H1 (cell line): ENCODE measurements at regions not wholly inside any gene's neighbourhood (a gene's known extent, or its start where the extent isn't known, plus 50 kb on each side); places are given as distances from the start of the nearest gene placed in this dataset.

Source experiments
- CTCF ChIA-PET: fragments of 300-600 bp; sonication (Branson Sonifier 250); formaldehyde crosslinking; loops from one replicate; lab custom pipeline; 2021; ENCODE audit not compliant: partially characterized antibody; lab: Charles Lee
- POLR2A ChIA-PET: fragments of 300-600 bp; sonication (Branson Sonifier 250); formaldehyde crosslinking; loops from one replicate; lab custom pipeline; 2021; ENCODE audit warnings: inconsistent platforms; ENCODE audit not compliant: partially characterized antibody; lab: Charles Lee
- DNase-seq, 2 experiments: peaks; one replicate each; pipeline versions ENCODE4 v3.0.0 to v3.0.0-alpha.2; 2010 to 2022; ENCODE audit warnings: low spot score in 2 of 2, low read depth in 1 of 2, mixed read lengths in 1 of 2
- FAIRE-seq: peaks from 2 replicates; lab custom pipeline; 2011; peaks lifted over from hg19 to GRCh38; lab: Jason Lieb, UNC
- H2AFZ ChIP-seq: 2 replicates; pipeline ENCODE4 v1.8.1; 2012; ENCODE audit warnings: low read length, inconsistent platforms
- H2AK5ac ChIP-seq: 2 replicates; pipeline ENCODE4 v1.6.1; 2013; ENCODE audit warnings: low read depth, low read length
- H2BK120ac ChIP-seq: replicated peaks from 2 replicates; pipeline ENCODE3; 2013; ENCODE audit warnings: low read depth, low read length, inconsistent platforms
- H2BK12ac ChIP-seq: 2 replicates; pipeline ENCODE4 v1.6.1; 2013; ENCODE audit warnings: low read depth, low read length
- H2BK15ac ChIP-seq: 2 replicates; pipeline ENCODE4 v1.6.1; 2013; ENCODE audit warnings: low read length
- H2BK20ac ChIP-seq: 2 replicates; pipeline ENCODE4 v1.6.1; 2013; ENCODE audit warnings: low read length
- H2BK5ac ChIP-seq: 2 replicates; pipeline ENCODE4 v1.6.1; 2013; ENCODE audit warnings: low read depth, low read length
- H3K14ac ChIP-seq: 2 replicates; pipeline ENCODE4 v1.6.1; 2013; ENCODE audit warnings: inconsistent platforms; ENCODE audit not compliant: insufficient read length
- H3K18ac ChIP-seq: 2 replicates; pipeline ENCODE4 v1.6.1; 2013; ENCODE audit warnings: low read length; ENCODE audit errors: extremely low read depth
- H3K23ac ChIP-seq: 2 replicates; pipeline ENCODE4 v1.6.1; 2013; ENCODE audit warnings: inconsistent platforms; ENCODE audit not compliant: insufficient read length
- H3K23me2 ChIP-seq: 2 replicates; pipeline ENCODE4 v1.6.1; 2013; ENCODE audit warnings: low read depth, low read length
- H3K27ac ChIP-seq: 2 replicates; pipeline ENCODE4 v1.6.1; 2011; ENCODE audit warnings: low read depth, low read length, inconsistent platforms
- H3K27me3 ChIP-seq, 4 experiments: replicated peaks in 1 of 4; 1 replicate in 1 of 4; 2 replicates in 3 of 4; pipeline versions ENCODE4 v1.6.1 to v1.8.1; 2011 to 2013; ENCODE audit warnings: low read length in 3 of 4, mild to moderate bottlenecking in 3 of 4, inconsistent platforms in 2 of 4, mixed read lengths in 2 of 4, moderate library complexity in 1 of 4; ENCODE audit not compliant: control insufficient read depth in 3 of 4, insufficient read depth in 3 of 4; ENCODE audit errors: extremely low read depth in 1 of 4
- H3K36me3 ChIP-seq, 4 experiments: 2 replicates each; pipeline versions ENCODE4 v1.6.1 to v1.8.1; 2011 to 2013; ENCODE audit warnings: mild to moderate bottlenecking in 4 of 4, low read length in 3 of 4, moderate library complexity in 2 of 4, control low read depth in 1 of 4, inconsistent platforms in 1 of 4; ENCODE audit not compliant: insufficient read depth in 4 of 4, control insufficient read depth in 2 of 4
- H3K4ac ChIP-seq: replicated peaks from 2 replicates; pipeline ENCODE3; 2013; ENCODE audit warnings: low read length, low read depth, mixed read lengths, inconsistent platforms; ENCODE audit not compliant: insufficient read length
- H3K4me1 ChIP-seq, 4 experiments: replicated peaks in 1 of 4; 1 replicate in 1 of 4; 2 replicates in 3 of 4; pipeline versions ENCODE4 v1.6.1 to v1.8.1; 2011 to 2013; ENCODE audit warnings: low read length in 3 of 4, inconsistent platforms in 2 of 4, mixed read lengths in 1 of 4; ENCODE audit not compliant: insufficient read depth in 4 of 4, control insufficient read depth in 3 of 4
- H3K4me2 ChIP-seq, 2 experiments: 2 replicates each; pipeline versions ENCODE4 v1.6.1 to v1.8.1; 2011 to 2013; ENCODE audit warnings: low read depth in 2 of 2, low read length in 2 of 2, control low read depth in 1 of 2, inconsistent platforms in 1 of 2, mild to moderate bottlenecking in 1 of 2; ENCODE audit not compliant: insufficient read depth in 1 of 2
- H3K4me3 ChIP-seq, 4 experiments: fragments of 200-600, 300-600 bp in 1 of 4; sonication (generic), shearing (Covaris generic), sonication (Bioruptor Twin) in 1 of 4; 2 replicates each; pipeline versions ENCODE4 v1.5.1 to v1.8.1; 2011 to 2016; ENCODE audit warnings: low read length in 4 of 4, low read depth in 3 of 4, control low read depth in 2 of 4, inconsistent platforms in 2 of 4, mild to moderate bottlenecking in 2 of 4, mixed read lengths in 1 of 4, moderate library complexity in 1 of 4; ENCODE audit not compliant: insufficient read depth in 2 of 4; ENCODE audit errors: extremely low read depth in 1 of 4
- H3K56ac ChIP-seq: replicated peaks from 2 replicates; pipeline ENCODE3; 2013; ENCODE audit warnings: low read depth, mild to moderate bottlenecking, mixed read lengths, low read length, inconsistent platforms; ENCODE audit not compliant: insufficient read length
- H3K79me1 ChIP-seq: 2 replicates; pipeline ENCODE4 v1.6.1; 2013; ENCODE audit warnings: low read depth, low read length, control low read depth
- H3K79me2 ChIP-seq, 2 experiments: 2 replicates each; pipeline versions ENCODE4 v1.6.1 to v1.8.1; 2012 to 2013; ENCODE audit warnings: low read length in 2 of 2, mild to moderate bottlenecking in 2 of 2, inconsistent platforms in 1 of 2; ENCODE audit not compliant: insufficient read depth in 2 of 2, control insufficient read depth in 1 of 2
- H3K9ac ChIP-seq, 4 experiments: replicated peaks in 1 of 4; 1 replicate in 1 of 4; 2 replicates in 3 of 4; pipeline versions ENCODE4 v1.6.1 to v1.8.1; 2011 to 2013; ENCODE audit warnings: low read depth in 3 of 4, low read length in 3 of 4, control low read depth in 2 of 4, mild to moderate bottlenecking in 2 of 4, moderate library complexity in 2 of 4, inconsistent platforms in 1 of 4; ENCODE audit errors: extremely low read depth in 1 of 4
- H3K9me3 ChIP-seq, 2 experiments: 2 replicates each; pipeline versions ENCODE4 v1.6.1 to v1.8.1; 2012 to 2013; ENCODE audit warnings: mild to moderate bottlenecking in 2 of 2, moderate library complexity in 2 of 2, control low read depth in 1 of 2, inconsistent platforms in 1 of 2, low read depth in 1 of 2, low read length in 1 of 2, mixed read lengths in 1 of 2; ENCODE audit not compliant: insufficient read depth in 2 of 2
- H4K20me1 ChIP-seq, 2 experiments: replicated peaks in 1 of 2; 2 replicates each; pipeline versions ENCODE3 to v1.8.1; 2011 to 2013; ENCODE audit warnings: inconsistent platforms in 2 of 2, low read length in 2 of 2, mild to moderate bottlenecking in 1 of 2; ENCODE audit not compliant: insufficient read depth in 2 of 2, control insufficient read depth in 1 of 2
- H4K5ac ChIP-seq: 2 replicates; pipeline ENCODE4 v1.6.1; 2013; ENCODE audit warnings: low read length, low read depth, mixed read lengths, inconsistent platforms; ENCODE audit not compliant: insufficient read length
- H4K8ac ChIP-seq: 2 replicates; pipeline ENCODE4 v1.8.0; 2013; ENCODE audit warnings: mild to moderate bottlenecking, moderate library complexity, low read length, inconsistent platforms; ENCODE audit not compliant: insufficient read depth; ENCODE audit errors: extremely low read depth
- H4K91ac ChIP-seq: replicated peaks from 2 replicates; pipeline ENCODE3; 2013; ENCODE audit warnings: low read length, mixed read lengths, inconsistent platforms; ENCODE audit not compliant: insufficient read length
- CBX8 ChIP-seq: fragments of 300-800, 300-1000 bp; sonication (generic); IDR thresholded peaks from 2 replicates; pipeline ENCODE4 v1.7.1; 2016; ENCODE audit warnings: low read depth, low read length, borderline replicate concordance
- EZH2 ChIP-seq: fragments of 200-600 bp; sonication (generic); IDR thresholded peaks from 2 replicates; pipeline ENCODE4 v1.7.1; 2012; ENCODE audit warnings: low read depth, mild to moderate bottlenecking, moderate library complexity, low read length, inconsistent platforms; ENCODE audit not compliant: severe bottlenecking
- GABPA ChIP-seq: IDR thresholded peaks from 2 replicates; pipeline ENCODE4 v1.6.1; 2011; ENCODE audit warnings: mild to moderate bottlenecking, low read length, moderate library complexity, borderline replicate concordance; ENCODE audit not compliant: insufficient read depth
- HDAC2 ChIP-seq, 2 experiments: fragments of 300-600 bp in 1 of 2; sonication (generic) in 1 of 2; IDR thresholded peaks; 2 replicates each; pipeline ENCODE4 v1.6.1; 2011 to 2012; ENCODE audit warnings: low read depth in 2 of 2, low read length in 2 of 2, mild to moderate bottlenecking in 2 of 2, moderate library complexity in 2 of 2, borderline replicate concordance in 1 of 2, inconsistent platforms in 1 of 2
- JUN ChIP-seq: IDR thresholded peaks from 2 replicates; pipeline ENCODE4 v1.6.1; 2011; ENCODE audit warnings: low read depth, mild to moderate bottlenecking, improper control_type of control experiment, low read length
- JUND ChIP-seq: IDR thresholded peaks from 2 replicates; pipeline ENCODE4 v1.6.1; 2011; ENCODE audit warnings: mild to moderate bottlenecking, improper control_type of control experiment, low read length
- MAFK ChIP-seq: IDR thresholded peaks from 2 replicates; pipeline ENCODE4 v1.6.1; 2012; ENCODE audit warnings: low read depth, mild to moderate bottlenecking, improper control_type of control experiment, low read length
- MAX ChIP-seq: IDR thresholded peaks from 2 replicates; pipeline ENCODE4 v1.6.1; 2012; ENCODE audit warnings: inconsistent platforms
- NRF1 ChIP-seq: IDR thresholded peaks from 2 replicates; pipeline ENCODE4 v1.6.1; 2011; ENCODE audit warnings: mild to moderate bottlenecking, low read depth, low read length, improper control_type of control experiment
- RXRA ChIP-seq: IDR thresholded peaks from 2 replicates; pipeline ENCODE4 v1.6.1; 2011; ENCODE audit warnings: low read depth, mild to moderate bottlenecking, low read length, moderate library complexity; ENCODE audit not compliant: insufficient read depth
- SUZ12 ChIP-seq: fragments of 200-600 bp; sonication (generic); IDR thresholded peaks from 2 replicates; pipeline ENCODE4 v1.6.1; 2012; ENCODE audit warnings: mild to moderate bottlenecking, inconsistent platforms, low read length, moderate library complexity, mixed read lengths
- TEAD4 ChIP-seq: IDR thresholded peaks from 2 replicates; pipeline ENCODE4 v1.6.1; 2012; ENCODE audit warnings: low read depth, low read length, inconsistent platforms, mixed read lengths
- WGBS, 2 experiments: shearing (Covaris generic) in 1 of 2; methylation state at CpG; one replicate each; pipeline versions ENCODE4 v1.1.6 to v1.1.7; 2013 to 2015; ENCODE audit warnings: low lambda C conversion rate in 2 of 2, mixed read lengths in 2 of 2, inconsistent platforms in 1 of 2, low coverage in 1 of 2, missing lambda C conversion rate in 1 of 2; ENCODE audit not compliant: insufficient replicate concordance in 2 of 2, insufficient coverage in 1 of 2, insufficient read length in 1 of 2; ENCODE audit errors: extremely low coverage in 1 of 2, missing lambda C conversion rate in 1 of 2; 5-methylcytosine and 5-hydroxymethylcytosine counted together

DNA sequence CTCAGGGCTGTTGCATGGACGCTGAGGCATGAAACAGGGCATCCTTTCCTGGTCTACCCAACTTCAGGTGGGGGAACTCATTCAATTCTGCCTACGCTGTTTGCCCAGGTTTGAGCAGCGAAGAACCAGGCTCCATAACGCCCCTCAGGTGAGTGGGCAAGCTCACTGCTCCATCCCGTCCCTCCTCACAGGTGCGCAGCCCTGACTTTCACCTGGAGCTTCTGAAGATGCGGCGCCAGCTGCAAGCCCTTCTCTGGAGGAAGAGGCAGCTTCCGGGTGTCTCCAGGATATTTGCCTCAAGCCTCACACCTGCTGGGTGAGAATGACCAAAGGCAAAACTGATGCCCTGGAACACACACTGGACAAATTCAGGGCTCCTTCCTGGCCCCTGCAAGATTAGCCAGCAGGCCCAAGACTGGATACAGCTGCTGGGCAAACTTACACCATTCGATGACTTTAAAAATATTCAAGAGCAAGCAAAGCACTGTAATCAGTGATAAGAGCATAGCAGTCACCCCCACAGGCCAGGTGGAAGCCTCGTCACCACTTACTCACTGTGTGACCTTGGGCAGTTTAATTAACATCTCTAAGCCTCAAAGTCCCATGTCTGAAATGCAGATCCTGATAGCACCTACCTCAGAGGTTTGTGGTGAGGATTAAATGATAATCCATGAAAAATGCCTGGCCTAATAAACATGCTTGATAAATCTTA lies 97.7 kb downstream of the GYPC start:
- WGBS, 2 experiments, result 83% methylated on average over 10 of the region's 11 CpGs; no CpG with 5 or more reads in 1 of the 2 experiments
- POLR2A ChIA-PET, result no interaction called here
- no peak overlapping the region for H4K91ac ChIP-seq

More for the DNA sequence above, 97.7 kb downstream of the GYPC start:
- FAIRE-seq (no peak), DNase-seq (peak in 1 of 2 experiments; percentile 32)
- Histone ChIP-seq H2AFZ (no peak overlapping the region), H4K8ac (no peak overlapping the region), H2BK20ac (no peak overlapping the region), H3K27ac (no peak overlapping the region), H3K4me1 (peaks cover 0 to 8% (median 4%) of the 10 kb centered on the region in 4 experiments; a peak in 5 of 7 replicates), H2BK15ac (no peak overlapping the region), H2BK5ac (no peak overlapping the region), H2AK5ac (no peak overlapping the region), H3K23ac (no peak overlapping the region), H3K14ac (no peak overlapping the region), H3K79me2 (no peaks in the 10 kb centered on the region), H3K27me3 (no peaks in the 10 kb centered on the region), H3K36me3 (no peaks in the 10 kb centered on the region), H3K23me2 (no peaks in the 10 kb centered on the region), H3K4me3 (no peak overlapping the region), H3K56ac (no peak overlapping the region), H3K9me3 (peaks cover 5 to 8% of the 10 kb centered on the region in 2 experiments; a peak in 2 of 4 replicates), H2BK120ac (no peak overlapping the region), H3K4ac (no peak overlapping the region), H3K18ac (no peak overlapping the region), H4K20me1 (no peaks in the 10 kb centered on the region), H2BK12ac (no peak overlapping the region), H3K4me2 (no peak overlapping the region), H3K9ac (no peak overlapping the region), H4K5ac (no peak overlapping the region), H3K79me1 (no peaks in the 10 kb centered on the region)
- CTCF ChIA-PET, result interaction anchor here (0.8 kb wide), 1 partner anchor 219 kb away, joined by 3 read pairs; no protein-coding TSS in a partner anchor
- no peak for TF ChIP-seq MAFK
- no peak for TF ChIP-seq GABPA
- no peak for TF ChIP-seq JUND
- no peak for TF ChIP-seq JUN
- no peak for TF ChIP-seq CBX8
- TF ChIP-seq SUZ12, result no peak
- TF ChIP-seq NRF1, result no peak
- no peak for TF ChIP-seq RXRA
- no peak for TF ChIP-seq TEAD4
- no peak for TF ChIP-seq EZH2
- TF ChIP-seq MAX, result no peak
- no peak for TF ChIP-seq HDAC2 (IDR thresholded peaks at IDR 0.05; ENCODE audit: borderline replicate concordance in 1 of 2, low read depth in 2 of 2, low read length in 2 of 2)
